KMS-11 (cell line): ENCODE measurements at regions not wholly inside any gene's neighbourhood (a gene's known extent, or its start where the extent isn't known, plus 50 kb on each side); places are given as distances from the start of the nearest gene placed in this dataset.

Source experiments
- H2AFZ ChIP-seq: fragments of 200-600 bp; sonication (generic); 2 replicates; pipeline ENCODE4 v1.6.1; 2016; ENCODE audit warnings: antibody characterized with exemption, mixed run types, low read depth
- H3K27ac ChIP-seq: fragments of 200-600 bp; sonication (generic); 2 replicates; pipeline ENCODE4 v1.6.1; 2016; ENCODE audit warnings: mild to moderate bottlenecking, mixed run types
- H3K27me3 ChIP-seq: fragments of 200-600 bp; sonication (generic); 2 replicates; pipeline ENCODE4 v1.6.1; 2017; ENCODE audit warnings: mild to moderate bottlenecking, low read depth, mixed run types, moderate library complexity; ENCODE audit not compliant: insufficient read depth
- H3K36me3 ChIP-seq: fragments of 200-600 bp; sonication (generic); 2 replicates; pipeline ENCODE4 v1.6.1; 2017; ENCODE audit warnings: mild to moderate bottlenecking, mixed run types; ENCODE audit not compliant: insufficient read depth
- H3K4me1 ChIP-seq: fragments of 200-600 bp; sonication (generic); 2 replicates; pipeline ENCODE4 v1.6.1; 2016; ENCODE audit warnings: mild to moderate bottlenecking, low read depth, mixed run types; ENCODE audit not compliant: poor library complexity, severe bottlenecking
- H3K4me2 ChIP-seq: fragments of 200-600 bp; sonication (generic); 2 replicates; pipeline ENCODE4 v1.7.0; 2016; ENCODE audit warnings: mild to moderate bottlenecking, mixed run types
- H3K4me3 ChIP-seq: fragments of 200-600 bp; sonication (generic); IDR thresholded peaks from 2 replicates; pipeline ENCODE4 v1.6.1; 2017; ENCODE audit warnings: low read depth, low read length, mixed read lengths; ENCODE audit not compliant: insufficient read depth
- H3K79me2 ChIP-seq: fragments of 200-600 bp; sonication (generic); 2 replicates; pipeline ENCODE4 v1.6.1; 2016; ENCODE audit warnings: low read depth, mixed run types; ENCODE audit not compliant: insufficient read depth
- H3K9ac ChIP-seq: fragments of 200-600 bp; sonication (generic); 2 replicates; pipeline ENCODE4 v1.6.1; 2016; ENCODE audit warnings: mild to moderate bottlenecking, mixed run types
- H4K20me1 ChIP-seq: fragments of 200-600 bp; sonication (generic); 2 replicates; pipeline ENCODE4 v1.6.1; 2016; ENCODE audit warnings: mild to moderate bottlenecking, mixed run types; ENCODE audit not compliant: insufficient read depth
- CTCF ChIP-seq: fragments of 200-600 bp; sonication (generic); conservative IDR thresholded peaks from 2 replicates; pipeline ENCODE4 v1.6.1; 2017; ENCODE audit warnings: low read depth, mild to moderate bottlenecking, antibody characterized with exemption, low read length, moderate library complexity, mixed read lengths

DNA sequence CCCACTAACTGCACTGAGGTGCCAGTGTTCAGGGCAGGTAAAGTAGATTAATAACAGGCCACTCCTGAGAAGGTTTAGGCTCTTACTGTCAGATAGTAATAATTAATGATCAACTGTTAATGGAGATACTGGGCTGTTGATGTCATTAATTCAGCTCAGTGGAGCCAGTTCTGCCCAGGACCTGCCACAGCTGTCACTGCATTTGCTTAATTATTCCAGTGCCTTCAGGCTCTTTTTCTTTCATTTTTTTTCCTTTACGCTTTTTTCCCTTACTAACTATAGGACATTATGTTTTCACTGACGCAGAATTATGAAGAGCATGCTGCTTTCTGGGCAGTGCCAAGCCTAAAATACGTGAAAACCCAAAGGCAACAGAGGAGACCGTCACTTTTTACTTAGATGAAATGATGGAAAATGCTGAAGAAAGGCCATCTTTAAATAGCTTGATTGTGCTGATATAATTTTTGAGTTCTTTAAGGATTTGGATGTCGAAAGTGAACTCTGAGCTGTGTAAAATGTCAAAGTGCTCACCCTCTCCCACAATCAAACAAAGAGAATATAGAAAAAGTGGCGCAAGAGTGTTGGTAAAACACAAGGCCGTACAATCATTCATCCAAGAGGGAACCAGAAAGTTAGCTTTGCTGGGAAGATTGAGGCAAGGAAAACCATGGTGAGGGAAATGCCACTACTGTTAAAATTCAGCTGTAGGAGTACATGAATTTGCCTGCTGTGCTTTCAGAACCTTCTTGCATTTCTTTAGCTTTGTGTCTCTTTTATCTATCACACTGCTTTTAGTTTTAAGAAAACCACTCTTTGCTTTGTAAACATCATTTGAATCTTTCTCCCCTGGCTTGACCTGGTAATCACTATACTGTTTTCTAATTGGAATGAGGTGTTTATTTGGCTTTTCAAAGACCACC, 192.0 kb upstream of the ZEB2 start:
- no peaks in the 10 kb centered on the region for H3K4me1 ChIP-seq
- no peaks in the 10 kb centered on the region for H4K20me1 ChIP-seq
- H3K4me3 ChIP-seq, result no peak overlapping the region
- no peaks in the 10 kb centered on the region for H3K27me3 ChIP-seq
- H3K79me2 ChIP-seq, result no peaks in the 10 kb centered on the region
- TF ChIP-seq CTCF, result no peak
- H2AFZ ChIP-seq, result no peak overlapping the region
- H3K27ac ChIP-seq, result no peak overlapping the region
- H3K4me2 ChIP-seq, result no peak overlapping the region
- H3K9ac ChIP-seq, result no peak overlapping the region
- no peaks in the 10 kb centered on the region for H3K36me3 ChIP-seq

DNA sequence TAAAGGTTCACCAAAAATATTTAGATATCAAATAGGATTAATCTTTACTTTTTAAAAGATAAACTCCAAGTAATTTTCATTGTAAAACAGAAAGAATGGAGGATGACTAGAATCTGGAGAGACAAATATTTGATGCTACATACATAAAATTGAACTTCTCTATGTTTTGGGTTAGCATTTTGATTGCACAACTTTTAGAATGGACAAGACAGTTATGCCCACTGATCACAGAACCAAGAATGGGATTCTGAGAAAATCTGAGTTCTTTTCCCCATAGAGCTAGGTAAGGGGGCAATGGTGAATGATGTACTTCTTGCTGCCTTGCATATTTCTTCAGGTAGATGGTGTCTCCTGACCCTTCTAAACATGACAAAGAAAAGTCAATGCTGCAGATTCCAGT, 191.2 kb upstream of the ZEB2 start:
- H3K27ac ChIP-seq, result no peak overlapping the region
- H3K36me3 ChIP-seq, result no peaks in the 10 kb centered on the region
- H2AFZ ChIP-seq, result no peak overlapping the region
- no peak overlapping the region for H3K4me2 ChIP-seq
- H3K27me3 ChIP-seq, result no peaks in the 10 kb centered on the region
- no peaks in the 10 kb centered on the region for H4K20me1 ChIP-seq
- no peaks in the 10 kb centered on the region for H3K4me1 ChIP-seq
- H3K4me3 ChIP-seq, result no peak overlapping the region
- TF ChIP-seq CTCF, result no peak
- no peaks in the 10 kb centered on the region for H3K79me2 ChIP-seq
- no peak overlapping the region for H3K9ac ChIP-seq

GRCh38 chr2:144708626-144709025, 188.7 kb upstream of the ZEB2 start:
- H3K4me1 ChIP-seq, result peaks cover 13% of the 10 kb centered on the region
- no peak overlapping the region for H3K4me3 ChIP-seq
- H3K4me2 ChIP-seq, result no peak overlapping the region
- H3K27me3 ChIP-seq, result no peaks in the 10 kb centered on the region
- no peak overlapping the region for H2AFZ ChIP-seq
- H3K9ac ChIP-seq, result no peak overlapping the region
- H3K79me2 ChIP-seq, result no peaks in the 10 kb centered on the region
- H3K36me3 ChIP-seq, result no peaks in the 10 kb centered on the region
- no peak overlapping the region for H3K27ac ChIP-seq
- no peak for TF ChIP-seq CTCF
- no peaks in the 10 kb centered on the region for H4K20me1 ChIP-seq

DNA sequence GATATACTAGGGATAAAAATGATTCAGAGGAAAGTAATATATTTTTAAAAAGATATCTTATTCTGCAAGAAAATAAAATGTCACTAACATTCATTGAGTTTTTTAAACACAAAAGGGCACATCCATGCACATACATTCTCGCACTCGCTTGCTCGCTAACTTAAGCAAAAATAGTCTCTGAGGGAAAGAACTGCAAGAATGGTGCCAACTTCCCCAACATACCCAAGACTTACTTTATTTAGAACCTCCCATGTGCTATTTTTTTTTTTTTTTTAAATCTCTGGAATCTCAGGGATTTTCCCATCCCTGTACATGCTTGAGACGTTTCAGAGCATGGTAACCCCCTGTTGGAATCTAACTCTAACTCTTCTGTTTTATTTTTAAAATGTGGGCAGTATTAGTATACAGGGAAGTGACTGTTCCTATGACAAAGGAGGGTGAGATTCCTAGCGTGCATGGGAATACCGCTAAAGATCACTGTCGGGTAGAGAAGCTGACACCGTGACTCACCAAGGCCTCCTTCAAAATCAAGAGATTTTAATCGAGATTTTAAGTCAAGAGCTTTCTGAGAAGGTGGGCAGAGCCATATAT, 187.9 kb upstream of the ZEB2 start:
- Histone ChIP-seq H3K9ac (no peak overlapping the region), H3K79me2 (no peaks in the 10 kb centered on the region), H3K27me3 (no peaks in the 10 kb centered on the region), H4K20me1 (no peaks in the 10 kb centered on the region), H2AFZ (no peak overlapping the region), H3K4me1 (peaks cover 17% of the 10 kb centered on the region), H3K27ac (no peak overlapping the region), H3K4me3 (no peak overlapping the region), H3K36me3 (no peaks in the 10 kb centered on the region), H3K4me2 (no peak overlapping the region)
- no peak for TF ChIP-seq CTCF
